Osteoblast (primary cell): ENCODE measurements at regions not wholly inside any gene's neighbourhood (a gene's known extent, or its start where the extent isn't known, plus 50 kb on each side); places are given as distances from the start of the nearest gene placed in this dataset.

Experiments
- DNase-seq: peaks from one replicate; pipeline ENCODE4 v3.0.0; 2011; ENCODE audit warnings: low spot score, mixed read lengths; ENCODE audit not compliant: insufficient read length; ENCODE audit errors: missing footprints
- H2AFZ ChIP-seq: 2 replicates; pipeline ENCODE4 v1.6.0; 2011; ENCODE audit warnings: mild to moderate bottlenecking, low read length
- H3K27ac ChIP-seq: 2 replicates; pipeline ENCODE4 v1.5.1; 2011; ENCODE audit warnings: mild to moderate bottlenecking, low read depth, low read length, moderate library complexity
- H3K27me3 ChIP-seq: 2 replicates; pipeline ENCODE4 v1.6.0; 2012; ENCODE audit warnings: mild to moderate bottlenecking, control low read depth, inconsistent platforms, low read length, moderate library complexity; ENCODE audit not compliant: insufficient read depth
- H3K36me3 ChIP-seq: 2 replicates; pipeline ENCODE4 v1.5.1; 2011; ENCODE audit warnings: mild to moderate bottlenecking, low read length, control low read depth, moderate library complexity; ENCODE audit not compliant: insufficient read depth
- H3K4me1 ChIP-seq: 2 replicates; pipeline ENCODE4 v1.5.1; 2011; ENCODE audit warnings: mild to moderate bottlenecking, low read length, control low read depth, moderate library complexity; ENCODE audit not compliant: insufficient read depth
- H3K4me2 ChIP-seq: 2 replicates; pipeline ENCODE4 v1.6.0; 2011; ENCODE audit warnings: mild to moderate bottlenecking, low read length; ENCODE audit not compliant: insufficient read depth
- H3K4me3 ChIP-seq: fragments of 200-600 bp; sonication (generic); 3 replicates; pipeline ENCODE4 v1.5.1; 2012; ENCODE audit warnings: mild to moderate bottlenecking, low read length, inconsistent platforms; ENCODE audit not compliant: insufficient read depth
- H3K79me2 ChIP-seq: 2 replicates; pipeline ENCODE4 v1.6.0; 2012; ENCODE audit warnings: mild to moderate bottlenecking, low read length, control low read depth, inconsistent platforms; ENCODE audit not compliant: insufficient read depth
- H3K9me3 ChIP-seq: 2 replicates; pipeline ENCODE4 v1.5.1; 2011; ENCODE audit warnings: low read depth, low read length, control low read depth
- H4K20me1 ChIP-seq: 2 replicates; pipeline ENCODE4 v1.6.0; 2012; ENCODE audit warnings: mild to moderate bottlenecking, low read length, control low read depth; ENCODE audit not compliant: insufficient read depth
- TF ChIP-seq, protein P1 (sequence below): IDR thresholded peaks from 2 replicates; pipeline ENCODE4 v1.5.1; 2011; ENCODE audit warnings: mild to moderate bottlenecking, low read depth, low read length, moderate library complexity; ENCODE audit errors: extremely low read depth

DNA sequence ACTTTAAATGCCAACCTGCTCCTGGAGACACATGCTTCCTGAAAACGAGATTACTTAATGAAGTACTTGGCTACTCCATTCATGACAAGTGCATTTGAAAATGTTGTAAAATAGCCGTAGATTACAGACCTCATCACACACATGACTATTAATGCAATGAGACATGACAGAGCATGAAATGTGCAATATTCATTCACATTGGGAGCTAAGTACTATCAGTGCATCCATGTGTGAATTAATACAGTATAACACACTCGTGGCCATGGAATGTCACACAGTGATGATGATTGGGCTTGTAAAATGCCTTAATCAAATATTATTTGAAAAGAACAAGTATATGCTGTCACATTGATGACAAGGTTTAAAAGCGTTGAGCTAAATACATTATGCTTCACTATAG, 407.0 kb downstream of the AMY1C start:
- Histone ChIP-seq H4K20me1 (no peaks in the 10 kb centered on the region), H3K4me2 (no peak overlapping the region), H3K9me3 (no peaks in the 10 kb centered on the region), H3K4me1 (no peaks in the 10 kb centered on the region), H3K36me3 (no peaks in the 10 kb centered on the region), H3K27me3 (no peaks in the 10 kb centered on the region), H2AFZ (no peak overlapping the region), H3K4me3 (no peak overlapping the region), H3K79me2 (no peaks in the 10 kb centered on the region), H3K27ac (no peak overlapping the region)
- no peak for DNase-seq
- TF ChIP-seq, protein P1, sequence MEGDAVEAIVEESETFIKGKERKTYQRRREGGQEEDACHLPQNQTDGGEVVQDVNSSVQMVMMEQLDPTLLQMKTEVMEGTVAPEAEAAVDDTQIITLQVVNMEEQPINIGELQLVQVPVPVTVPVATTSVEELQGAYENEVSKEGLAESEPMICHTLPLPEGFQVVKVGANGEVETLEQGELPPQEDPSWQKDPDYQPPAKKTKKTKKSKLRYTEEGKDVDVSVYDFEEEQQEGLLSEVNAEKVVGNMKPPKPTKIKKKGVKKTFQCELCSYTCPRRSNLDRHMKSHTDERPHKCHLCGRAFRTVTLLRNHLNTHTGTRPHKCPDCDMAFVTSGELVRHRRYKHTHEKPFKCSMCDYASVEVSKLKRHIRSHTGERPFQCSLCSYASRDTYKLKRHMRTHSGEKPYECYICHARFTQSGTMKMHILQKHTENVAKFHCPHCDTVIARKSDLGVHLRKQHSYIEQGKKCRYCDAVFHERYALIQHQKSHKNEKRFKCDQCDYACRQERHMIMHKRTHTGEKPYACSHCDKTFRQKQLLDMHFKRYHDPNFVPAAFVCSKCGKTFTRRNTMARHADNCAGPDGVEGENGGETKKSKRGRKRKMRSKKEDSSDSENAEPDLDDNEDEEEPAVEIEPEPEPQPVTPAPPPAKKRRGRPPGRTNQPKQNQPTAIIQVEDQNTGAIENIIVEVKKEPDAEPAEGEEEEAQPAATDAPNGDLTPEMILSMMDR = no peak

DNA sequence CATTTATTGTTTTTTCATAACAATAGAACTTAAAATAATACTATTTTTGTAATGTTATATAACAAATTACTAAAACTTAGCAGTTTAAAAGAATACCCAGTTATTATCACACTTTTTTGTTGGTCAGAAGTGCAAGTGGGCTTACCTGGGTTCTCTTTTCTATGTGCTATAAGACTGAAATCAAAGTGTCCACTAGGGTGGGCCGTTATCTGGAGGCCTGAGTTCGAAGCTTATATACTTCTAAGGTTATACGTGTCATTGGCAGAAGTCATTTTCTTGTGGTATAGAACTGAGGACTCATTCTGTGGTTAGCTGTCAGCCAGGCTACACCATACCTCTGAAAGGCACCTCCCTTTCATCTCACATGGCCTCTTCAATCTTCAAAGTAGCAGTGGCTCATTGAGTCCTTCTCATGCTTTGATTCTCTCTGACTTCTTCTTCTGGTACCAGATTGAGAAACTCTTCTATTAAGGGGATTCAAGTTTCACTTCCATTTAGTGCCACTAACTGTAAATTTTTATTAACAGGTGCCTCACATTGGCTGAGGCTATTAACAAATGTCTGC, 414.3 kb downstream of the AMY1C start:
- H3K9me3 ChIP-seq = no peaks in the 10 kb centered on the region
- no peak overlapping the region for H3K4me2 ChIP-seq
- H4K20me1 ChIP-seq = no peaks in the 10 kb centered on the region
- no peaks in the 10 kb centered on the region for H3K4me1 ChIP-seq
- no peaks in the 10 kb centered on the region for H3K27me3 ChIP-seq
- TF ChIP-seq, protein P1 = no peak
- no peak overlapping the region for H3K27ac ChIP-seq
- no peak for DNase-seq
- H2AFZ ChIP-seq = no peak overlapping the region
- H3K4me3 ChIP-seq = no peak overlapping the region
- no peaks in the 10 kb centered on the region for H3K79me2 ChIP-seq
- no peaks in the 10 kb centered on the region for H3K36me3 ChIP-seq

DNA sequence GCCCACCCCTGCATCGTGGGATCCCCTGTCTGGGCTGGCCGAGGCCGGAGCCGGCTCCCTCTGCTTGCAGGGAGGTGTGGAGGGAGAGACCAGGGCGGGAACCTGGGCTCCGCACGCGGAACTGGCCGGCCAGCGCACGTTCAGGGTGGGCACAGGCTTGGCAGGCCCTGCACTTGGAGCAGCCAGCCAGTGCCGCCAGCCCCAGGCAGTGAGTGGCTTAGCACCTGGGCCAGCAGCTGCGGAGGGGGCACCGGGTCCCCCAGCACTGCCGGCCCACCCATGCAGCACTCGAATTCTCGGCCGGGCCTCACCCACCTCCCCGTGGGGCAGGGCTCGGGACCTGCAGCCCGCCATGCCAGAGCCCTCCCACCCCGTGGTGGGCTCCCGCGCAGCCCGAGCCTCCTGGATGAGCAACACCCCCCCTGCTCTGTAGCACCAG, 422.6 kb downstream of the AMY1C start:
- H2AFZ ChIP-seq = no peak overlapping the region
- H4K20me1 ChIP-seq = no peaks in the 10 kb centered on the region
- H3K4me2 ChIP-seq = no peak overlapping the region
- H3K4me3 ChIP-seq = no peak overlapping the region
- H3K9me3 ChIP-seq = peaks cover 4% of the 10 kb centered on the region
- no peaks in the 10 kb centered on the region for H3K27me3 ChIP-seq
- no peaks in the 10 kb centered on the region for H3K4me1 ChIP-seq
- H3K36me3 ChIP-seq = no peaks in the 10 kb centered on the region
- TF ChIP-seq, protein P1 = no peak
- no peak overlapping the region for H3K27ac ChIP-seq
- DNase-seq = no peak
- no peaks in the 10 kb centered on the region for H3K79me2 ChIP-seq

DNA sequence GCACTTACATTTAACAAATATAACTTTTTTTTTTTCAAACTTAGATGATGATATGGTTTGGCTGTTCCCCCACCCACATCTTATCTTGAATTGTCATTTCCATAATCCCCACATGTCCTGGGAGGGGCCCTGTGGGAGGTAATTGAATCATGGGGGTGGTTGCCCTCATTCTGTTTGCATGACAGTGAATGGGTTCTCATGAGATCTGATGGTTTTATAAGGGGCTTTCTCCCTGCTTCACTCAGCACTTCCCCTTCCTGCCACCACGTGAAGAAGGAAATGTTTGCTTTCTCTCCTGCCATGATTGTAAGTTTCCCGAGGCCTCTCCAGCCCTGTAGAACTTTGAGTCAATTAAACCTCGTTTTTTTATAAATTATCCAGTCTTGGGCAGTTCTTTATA, 432.6 kb downstream of the AMY1C start:
- Histone ChIP-seq H3K27me3 (no peaks in the 10 kb centered on the region), H3K79me2 (no peaks in the 10 kb centered on the region), H3K4me1 (no peaks in the 10 kb centered on the region), H3K36me3 (no peaks in the 10 kb centered on the region), H3K4me2 (no peak overlapping the region), H3K27ac (no peak overlapping the region), H3K4me3 (no peak overlapping the region), H3K9me3 (no peaks in the 10 kb centered on the region), H2AFZ (no peak overlapping the region), H4K20me1 (no peaks in the 10 kb centered on the region)
- TF ChIP-seq, protein P1 = no peak
- no peak for DNase-seq
